Rectal smooth muscle tissue (tissue), 1 donor: ENCODE measurements at regions not wholly inside any gene's neighbourhood (a gene's known extent, or its start where the extent isn't known, plus 50 kb on each side); places are given as distances from the start of the nearest gene placed in this dataset.
A peak's percentile ranks its signal among the peaks of the same experiment; 100 is the strongest.

Experiments
- H3K27ac ChIP-seq: one replicate; pipeline ENCODE4 v1.7.0; 2013; ENCODE audit warnings: low read depth, low read length, inconsistent platforms
- H3K27me3 ChIP-seq: one replicate; pipeline ENCODE4 v1.7.0; 2013; ENCODE audit warnings: low read length; ENCODE audit not compliant: control insufficient read depth, insufficient read depth
- H3K36me3 ChIP-seq: one replicate; pipeline ENCODE4 v1.7.0; 2013; ENCODE audit warnings: low read length; ENCODE audit not compliant: control insufficient read depth, insufficient read depth
- H3K4me1 ChIP-seq: one replicate; pipeline ENCODE4 v1.7.0; 2013; ENCODE audit warnings: low read length; ENCODE audit not compliant: control insufficient read depth, insufficient read depth
- H3K4me3 ChIP-seq: one replicate; pipeline ENCODE4 v1.7.0; 2013; ENCODE audit warnings: low read length
- H3K9ac ChIP-seq: one replicate; pipeline ENCODE4 v1.7.0; 2013; ENCODE audit warnings: low read length

DNA sequence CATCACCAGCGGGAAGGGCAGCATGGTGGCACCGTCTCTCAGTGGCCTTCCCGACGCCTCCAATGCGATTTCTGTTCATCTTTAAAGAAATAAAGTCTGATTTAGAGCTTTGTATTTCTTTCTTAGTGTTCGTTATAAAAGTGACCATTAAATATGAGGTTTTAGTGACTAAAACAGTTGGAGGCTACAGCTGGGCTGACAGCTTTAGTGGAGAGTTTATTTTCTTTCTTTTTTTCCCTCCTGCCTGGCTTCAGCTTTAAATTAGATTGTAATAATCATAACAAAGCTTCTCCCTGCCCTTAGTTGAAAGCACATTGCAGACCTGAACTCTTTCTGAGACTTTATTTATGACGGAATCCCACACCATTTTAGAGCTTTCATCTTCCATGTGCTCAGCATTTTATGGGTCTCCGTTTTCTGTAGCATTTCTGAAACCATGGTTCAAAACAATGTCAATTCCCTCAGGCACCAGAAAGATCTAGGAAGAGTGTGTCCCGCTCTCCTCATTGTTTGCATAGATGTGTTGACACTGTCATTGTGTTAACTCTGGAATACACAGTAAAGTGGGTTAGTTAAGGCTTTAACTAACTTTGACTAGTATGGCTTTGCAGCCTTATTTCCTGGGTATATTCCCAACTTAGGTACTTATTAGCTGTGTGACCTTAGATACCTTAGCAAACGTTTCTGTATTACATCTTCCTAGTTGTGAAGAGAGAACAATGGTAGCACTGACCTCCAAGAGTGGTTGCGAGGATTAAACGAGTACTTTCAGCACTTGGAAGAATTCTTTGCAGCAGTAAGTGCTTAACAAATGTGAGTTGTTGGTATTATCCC, 97.4 kb upstream of the PGRMC2 start:
- Histone ChIP-seq H3K36me3 (no peaks in the 10 kb centered on the region), H3K4me1 (peaks cover 49% of the 10 kb centered on the region), H3K4me3 (no peak overlapping the region), H3K27me3 (no peaks in the 10 kb centered on the region), H3K9ac (no peak overlapping the region), H3K27ac (peak overlapping the region; percentile 76)

DNA sequence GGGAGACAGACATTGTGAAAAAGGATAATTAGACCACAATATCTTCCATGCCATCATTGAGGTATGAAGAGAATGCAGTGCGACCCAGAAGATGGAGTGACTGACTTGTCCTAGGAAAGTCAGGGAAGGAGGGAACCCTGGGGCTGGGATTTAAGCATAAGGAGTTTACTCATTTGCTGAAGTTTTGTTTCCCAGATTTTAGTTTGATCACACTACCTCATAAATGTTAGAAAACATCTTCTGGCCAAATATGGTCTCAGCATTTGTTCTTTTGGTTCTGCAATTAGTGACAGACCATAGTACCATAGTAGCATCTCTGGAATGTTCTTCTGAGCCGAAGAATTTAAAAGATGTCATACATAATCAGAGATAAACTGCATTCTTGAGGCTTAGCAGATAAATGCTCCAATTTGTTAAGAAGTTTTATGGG, 96.5 kb upstream of the PGRMC2 start:
- no peaks in the 10 kb centered on the region for H3K27me3 ChIP-seq
- H3K36me3 ChIP-seq = no peaks in the 10 kb centered on the region
- peaks cover 46% of the 10 kb centered on the region for H3K4me1 ChIP-seq
- no peak overlapping the region for H3K9ac ChIP-seq
- H3K27ac ChIP-seq = peak overlapping the region; percentile 76
- no peak overlapping the region for H3K4me3 ChIP-seq

DNA sequence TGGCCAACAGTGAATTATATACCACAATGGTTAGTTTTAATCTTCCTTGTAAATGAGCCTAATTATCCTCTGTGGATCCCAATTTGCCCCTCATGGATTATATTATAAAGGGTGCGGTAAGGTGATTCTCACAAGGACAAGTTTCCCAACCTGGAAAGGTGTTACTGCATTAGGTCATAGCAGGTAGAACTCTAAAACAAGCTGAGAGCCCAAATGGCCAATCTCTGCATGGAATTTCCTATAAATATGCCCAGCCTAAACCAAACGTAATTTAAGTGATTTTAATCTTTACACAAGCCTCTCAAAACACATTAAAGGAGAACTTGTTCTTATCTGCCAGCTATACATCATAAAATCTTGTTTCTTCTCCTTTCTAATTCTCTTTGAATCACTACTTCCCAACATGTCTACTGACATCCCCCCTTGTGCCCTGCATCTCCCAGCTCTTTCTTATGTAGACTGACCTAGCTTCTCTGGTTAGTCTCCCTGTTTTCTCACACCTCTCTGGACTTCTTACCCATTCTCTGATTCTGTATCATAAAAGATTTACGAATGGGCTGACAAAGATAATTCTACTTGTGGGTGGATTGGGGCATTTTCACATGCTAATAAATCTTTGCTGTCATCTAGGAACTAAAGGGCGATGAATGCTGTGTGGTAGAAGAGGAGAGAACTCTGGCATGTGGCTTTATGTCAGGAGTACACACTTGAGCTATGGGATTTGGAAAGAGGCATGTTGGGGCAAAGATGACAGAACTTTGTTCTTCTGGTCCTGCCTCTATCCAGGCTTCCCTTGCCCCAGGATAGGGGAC, 94.3 kb upstream of the PGRMC2 start:
- Histone ChIP-seq H3K4me1 (peaks cover 28% of the 10 kb centered on the region), H3K27ac (no peak overlapping the region), H3K36me3 (no peaks in the 10 kb centered on the region), H3K4me3 (no peak overlapping the region), H3K27me3 (no peaks in the 10 kb centered on the region), H3K9ac (no peak overlapping the region)

DNA sequence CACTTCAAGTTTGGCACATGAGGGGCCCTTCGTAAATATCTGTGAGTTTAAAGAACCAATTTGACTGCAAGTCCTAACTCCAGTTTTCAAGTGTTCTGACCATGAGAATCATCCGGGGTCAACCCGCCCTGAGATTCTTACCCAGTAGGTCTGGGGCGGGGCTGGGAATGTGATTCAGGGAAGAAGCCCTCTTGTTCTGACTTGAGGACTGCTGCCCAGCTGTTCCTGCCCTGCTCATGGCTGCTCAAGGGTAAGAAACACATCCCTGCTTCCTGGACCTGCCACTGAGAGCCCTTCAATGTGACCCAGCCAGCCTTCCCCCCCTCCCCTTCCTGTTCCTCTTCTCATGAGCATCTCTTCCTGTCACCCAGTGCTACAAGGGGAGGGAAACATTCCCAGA, 92.7 kb upstream of the PGRMC2 start:
- no peaks in the 10 kb centered on the region for H3K27me3 ChIP-seq
- no peaks in the 10 kb centered on the region for H3K36me3 ChIP-seq
- no peak overlapping the region for H3K9ac ChIP-seq
- H3K27ac ChIP-seq = no peak overlapping the region
- peaks cover 12% of the 10 kb centered on the region for H3K4me1 ChIP-seq
- H3K4me3 ChIP-seq = no peak overlapping the region

DNA sequence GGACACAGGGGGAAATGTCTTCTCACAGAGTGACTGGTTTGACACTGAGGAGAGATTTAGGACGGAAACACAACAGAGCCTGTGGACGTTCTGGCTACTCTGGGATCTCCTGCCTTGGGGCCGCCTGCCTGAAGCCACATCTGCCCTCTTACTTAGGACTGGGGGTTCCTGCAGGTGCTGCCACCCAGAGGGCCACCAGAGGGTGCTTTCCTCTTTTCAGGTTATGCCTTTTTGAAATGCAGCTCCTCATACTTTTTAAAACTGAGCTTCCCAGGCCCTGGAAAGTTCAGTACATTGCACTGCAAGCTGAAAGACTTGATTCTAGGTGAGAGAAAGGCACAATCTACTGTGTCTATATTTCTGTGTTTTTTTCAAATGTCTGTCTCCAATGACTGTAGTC, 92.2 kb upstream of the PGRMC2 start:
- H3K27ac ChIP-seq = no peak overlapping the region
- no peak overlapping the region for H3K9ac ChIP-seq
- H3K4me1 ChIP-seq = peaks cover 8% of the 10 kb centered on the region
- no peak overlapping the region for H3K4me3 ChIP-seq
- no peaks in the 10 kb centered on the region for H3K36me3 ChIP-seq
- no peaks in the 10 kb centered on the region for H3K27me3 ChIP-seq

DNA sequence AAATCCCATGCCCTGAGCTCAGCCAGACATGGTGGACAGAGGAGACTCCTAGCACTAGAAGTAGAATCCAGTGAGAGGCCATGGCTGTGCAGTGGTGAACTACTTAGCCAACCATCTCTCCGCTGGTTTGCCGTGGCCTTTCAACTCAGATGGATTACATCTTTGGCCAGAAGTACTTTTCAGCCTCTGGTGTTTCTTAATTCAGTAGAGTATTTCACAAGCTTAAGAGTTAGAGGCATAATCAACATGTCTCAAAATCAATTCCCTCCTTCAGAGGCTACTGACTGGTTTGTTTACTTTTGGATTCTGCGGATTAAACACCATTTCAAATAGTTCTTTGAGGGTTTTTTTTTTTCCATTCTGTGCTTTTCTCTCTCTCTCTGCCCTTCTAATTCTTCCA, 91.1 kb upstream of the PGRMC2 start:
- no peaks in the 10 kb centered on the region for H3K27me3 ChIP-seq
- no peaks in the 10 kb centered on the region for H3K36me3 ChIP-seq
- H3K4me1 ChIP-seq = no peaks in the 10 kb centered on the region
- H3K4me3 ChIP-seq = no peak overlapping the region
- no peak overlapping the region for H3K9ac ChIP-seq
- H3K27ac ChIP-seq = no peak overlapping the region

DNA sequence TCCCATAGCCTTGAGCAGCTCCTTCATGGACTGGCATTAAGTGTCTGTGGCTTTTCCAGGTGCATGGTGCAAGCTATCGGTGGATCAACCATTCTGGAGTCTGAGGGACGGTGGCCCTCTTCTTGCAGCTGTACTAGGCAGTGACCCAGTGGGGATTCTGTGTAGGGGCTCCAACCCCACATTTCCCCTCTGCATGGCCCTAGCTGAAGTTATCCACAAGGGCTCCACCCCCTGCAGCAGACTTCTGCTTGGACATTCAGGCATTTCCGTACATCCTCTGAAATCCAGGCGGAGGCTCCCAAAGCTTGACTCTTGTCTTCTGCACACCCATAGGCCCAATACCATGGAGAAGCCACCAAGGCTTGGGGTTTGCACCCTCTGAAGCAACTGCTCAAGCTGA, 89.3 kb upstream of the PGRMC2 start:
- H3K4me3 ChIP-seq = no peak overlapping the region
- H3K4me1 ChIP-seq = no peaks in the 10 kb centered on the region
- H3K9ac ChIP-seq = no peak overlapping the region
- no peaks in the 10 kb centered on the region for H3K36me3 ChIP-seq
- H3K27ac ChIP-seq = no peak overlapping the region
- no peaks in the 10 kb centered on the region for H3K27me3 ChIP-seq

DNA sequence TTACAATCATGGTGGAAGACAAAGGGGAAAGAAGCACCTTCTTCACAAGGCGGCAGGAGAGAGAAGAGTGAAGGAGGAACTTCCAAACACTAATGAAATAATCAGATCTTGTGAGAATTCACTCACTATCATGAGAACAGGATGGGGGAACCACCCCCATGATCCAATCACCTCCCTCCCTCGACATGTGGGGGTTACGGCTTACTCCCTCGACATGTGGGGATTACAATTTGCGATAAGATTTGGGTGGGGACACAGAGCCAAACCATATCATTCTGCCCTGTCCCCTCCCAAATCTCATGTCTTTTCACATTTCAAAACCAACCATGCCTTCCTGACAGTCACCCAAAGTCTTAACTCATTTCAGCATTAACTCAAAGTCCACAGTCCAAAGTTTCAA, 88.7 kb upstream of the PGRMC2 start:
- no peaks in the 10 kb centered on the region for H3K36me3 ChIP-seq
- no peak overlapping the region for H3K27ac ChIP-seq
- H3K9ac ChIP-seq = no peak overlapping the region
- H3K27me3 ChIP-seq = no peaks in the 10 kb centered on the region
- no peaks in the 10 kb centered on the region for H3K4me1 ChIP-seq
- H3K4me3 ChIP-seq = no peak overlapping the region

DNA sequence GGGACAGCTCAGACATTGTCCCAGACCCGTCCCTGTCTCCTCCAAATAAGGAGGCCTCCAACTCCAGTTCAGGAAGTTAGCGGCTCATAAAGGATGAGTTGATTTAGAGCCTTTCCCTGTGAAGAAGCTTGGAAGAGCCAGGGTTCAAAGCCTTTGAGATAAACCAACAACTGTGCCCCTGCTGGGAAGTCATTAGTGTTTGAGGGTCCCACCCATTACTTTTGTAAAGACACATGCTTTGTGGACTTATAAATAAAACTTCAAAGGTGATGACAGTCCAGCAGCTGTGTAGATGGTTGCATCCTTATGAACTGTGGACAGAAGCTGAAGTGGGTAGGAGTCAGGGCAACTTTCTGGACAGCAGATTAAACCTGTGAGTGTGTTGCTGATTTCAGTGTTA, 86.0 kb upstream of the PGRMC2 start:
- Histone ChIP-seq H3K36me3 (no peaks in the 10 kb centered on the region), H3K27me3 (no peaks in the 10 kb centered on the region), H3K4me3 (no peak overlapping the region), H3K4me1 (no peaks in the 10 kb centered on the region), H3K27ac (no peak overlapping the region), H3K9ac (no peak overlapping the region)

DNA sequence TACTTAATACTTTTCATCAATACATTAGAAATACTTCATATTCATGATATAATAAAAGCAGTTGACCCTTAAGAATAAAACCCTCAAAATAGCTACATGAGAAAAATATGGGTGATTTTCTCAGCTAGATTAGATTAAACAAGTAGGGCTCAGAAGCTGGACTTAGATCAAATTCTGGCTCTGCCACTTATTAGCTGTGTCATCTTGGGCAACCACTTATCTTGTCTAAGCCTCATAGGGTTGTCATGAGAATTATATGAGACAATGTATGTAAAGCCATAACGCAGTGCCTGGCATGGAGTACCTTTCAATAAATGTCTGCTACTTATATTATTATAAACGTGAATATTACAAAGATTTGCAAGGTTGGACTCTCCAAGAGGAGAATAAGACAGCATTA, 84.3 kb upstream of the PGRMC2 start:
- Histone ChIP-seq H3K36me3 (no peaks in the 10 kb centered on the region), H3K4me1 (no peaks in the 10 kb centered on the region), H3K4me3 (no peak overlapping the region), H3K27ac (no peak overlapping the region), H3K27me3 (no peaks in the 10 kb centered on the region), H3K9ac (no peak overlapping the region)

DNA sequence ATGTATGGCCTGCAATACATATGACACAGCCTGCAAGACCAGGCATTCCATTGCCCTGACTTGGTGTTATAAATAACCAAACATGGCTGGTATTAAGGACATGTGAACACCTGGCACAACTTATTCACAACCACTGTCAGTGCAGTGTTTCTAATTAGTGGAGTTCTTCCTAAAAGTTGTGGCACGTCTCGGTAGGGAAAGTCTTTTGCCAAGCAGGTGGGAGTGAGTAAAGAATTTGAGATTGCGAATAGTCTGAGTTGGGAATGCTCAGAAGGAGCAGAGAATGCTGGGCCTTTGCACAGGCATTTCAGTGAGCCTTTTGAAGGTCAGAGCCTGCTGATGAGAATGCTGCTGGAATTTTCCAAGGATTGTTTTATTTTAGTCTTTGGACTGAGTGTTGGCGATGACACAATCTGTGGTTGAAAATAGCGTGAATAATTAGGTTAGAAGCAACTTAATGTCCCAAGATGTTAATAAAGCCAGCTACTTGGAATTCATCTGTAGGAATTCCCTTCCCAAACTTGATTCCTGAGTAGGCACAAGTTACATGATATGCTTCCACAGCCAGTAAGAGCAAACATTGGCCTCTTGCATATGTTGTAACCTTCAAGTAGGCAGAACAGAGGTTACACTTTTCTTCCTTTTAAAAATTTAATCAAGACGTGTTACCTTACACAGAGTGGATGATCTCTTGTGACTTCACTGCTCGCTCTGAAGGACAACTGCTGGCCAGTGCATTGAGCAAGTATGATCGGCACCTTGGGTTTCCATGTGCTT, 83.6 kb upstream of the PGRMC2 start:
- Histone ChIP-seq H3K4me1 (no peaks in the 10 kb centered on the region), H3K27ac (no peak overlapping the region), H3K36me3 (no peaks in the 10 kb centered on the region), H3K9ac (no peak overlapping the region), H3K4me3 (no peak overlapping the region), H3K27me3 (no peaks in the 10 kb centered on the region)

DNA sequence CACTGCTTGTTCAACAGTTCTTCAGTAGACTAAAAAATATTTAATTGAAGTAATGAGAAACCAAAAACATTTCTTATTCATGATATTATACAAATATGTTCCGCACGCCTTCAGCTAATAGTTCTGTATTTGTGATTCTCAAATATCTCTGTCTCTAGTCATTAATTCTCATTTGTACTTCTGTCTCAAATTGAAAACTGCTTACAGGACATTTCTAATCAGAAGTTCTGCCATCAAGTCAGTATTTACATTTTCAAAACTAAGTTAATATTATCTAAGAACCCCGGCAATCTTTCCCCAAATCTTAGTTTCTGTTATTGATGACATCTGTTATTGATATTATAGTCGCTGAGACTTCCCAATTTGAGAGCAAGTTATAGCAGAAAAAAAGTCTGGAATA, 78.6 kb upstream of the PGRMC2 start:
- Histone ChIP-seq H3K9ac (no peak overlapping the region), H3K27me3 (no peaks in the 10 kb centered on the region), H3K27ac (no peak overlapping the region), H3K36me3 (no peaks in the 10 kb centered on the region), H3K4me1 (no peaks in the 10 kb centered on the region), H3K4me3 (no peak overlapping the region)
